DMS79 treated with DMSO at 0.1 percent for 48 hours (cell line): ENCODE measurements at regions not wholly inside any gene's neighbourhood (a gene's known extent, or its start where the extent isn't known, plus 50 kb on each side); places are given as distances from the start of the nearest gene placed in this dataset.
"Not testable (repeated sequence)": the region's sequence is repeated elsewhere in the genome, so short reads cannot be mapped to it uniquely, and the experiment has no call there.

Experiments
- DNase-seq: peaks from one replicate; lab custom pipeline; 2025; lab: John Stamatoyannopoulos, UW

DNA sequence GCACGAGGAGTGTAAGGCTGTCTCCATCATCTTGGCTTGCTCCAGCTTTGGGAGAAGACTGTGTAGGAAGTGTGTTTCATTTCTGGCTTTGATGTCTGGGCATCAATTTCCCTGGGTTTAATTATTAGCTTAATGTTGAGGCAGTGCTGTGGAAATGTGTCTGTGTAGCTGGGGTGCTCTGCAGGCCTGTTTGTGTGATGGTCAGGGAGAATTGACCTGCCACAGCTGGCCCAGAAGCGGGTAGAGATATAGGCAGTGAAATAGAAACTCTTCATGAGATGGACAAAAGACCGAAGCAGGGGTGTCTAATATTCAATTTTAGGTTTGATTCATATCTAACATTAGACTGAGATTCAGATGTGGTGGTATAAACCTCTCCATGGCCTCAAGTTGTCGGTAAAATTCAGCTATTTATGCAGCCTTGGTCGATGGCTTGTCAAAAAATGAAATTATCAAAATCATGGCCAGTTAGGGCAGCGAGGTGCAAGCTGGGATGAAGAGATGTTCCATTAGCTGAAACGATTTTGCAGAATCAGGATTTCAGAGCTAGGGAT, 95.3 kb upstream of the SNX9 start:
- DNase-seq, result no peak

- DNase-seq, result no peak
These were observed 94.7 kb upstream of the SNX9 start for GRCh38 chr6:157728183-157728881.

- no peak for DNase-seq
These were observed 91.8 kb upstream of the SNX9 start for GRCh38 chr6:157731221-157731620.

- DNase-seq, result no peak
These were observed 91.0 kb upstream of the SNX9 start for GRCh38 chr6:157732007-157732406.

- no peak for DNase-seq
These were observed 90.5 kb upstream of the SNX9 start for GRCh38 chr6:157732416-157733161.

GRCh38 chr6:157736555-157736954, 86.5 kb upstream of the SNX9 start:
- DNase-seq, result not testable (repeated sequence)

GRCh38 chr6:157741321-157741947, 81.6 kb upstream of the SNX9 start:
- DNase-seq, result no peak

DNA sequence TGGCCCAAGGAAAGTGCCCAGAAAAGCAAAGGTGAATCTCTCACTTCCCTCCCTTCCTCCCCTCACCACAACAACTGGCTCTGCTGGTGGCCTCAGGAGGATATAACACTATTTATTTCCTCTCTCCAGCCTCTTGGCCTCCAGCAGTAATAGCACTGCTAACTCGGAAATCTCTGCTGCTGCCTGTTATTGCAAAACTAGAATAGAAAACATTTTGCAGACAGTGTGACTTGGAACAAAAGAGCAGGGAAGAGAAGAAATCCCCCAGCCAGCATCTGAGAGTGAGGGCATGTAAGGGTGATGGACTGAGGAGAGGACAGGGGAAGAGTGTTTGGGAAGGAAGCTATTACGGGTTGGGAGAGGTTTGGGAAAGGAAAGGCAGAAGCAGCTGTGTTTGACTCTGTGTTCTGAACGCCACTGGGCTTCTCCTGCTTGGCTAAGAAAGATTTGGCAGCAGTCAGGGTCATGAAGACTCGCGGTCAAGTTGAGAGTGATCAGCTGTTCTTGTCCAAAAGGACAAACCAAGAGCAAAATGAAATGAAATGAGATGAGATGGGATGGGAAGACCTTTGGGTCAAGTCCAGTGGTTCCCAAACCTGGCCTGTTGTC, 81.0 kb upstream of the SNX9 start:
- no peak for DNase-seq

- DNase-seq, result peak; percentile 85
These were observed 78.9 kb upstream of the SNX9 start for GRCh38 chr6:157744102-157744601.

- DNase-seq, result no peak
These were observed 76.1 kb upstream of the SNX9 start for GRCh38 chr6:157746897-157747296.

GRCh38 chr6:157747370-157747769, 75.7 kb upstream of the SNX9 start:
- no peak for DNase-seq

- DNase-seq, result no peak
These were observed 74.0 kb upstream of the SNX9 start for GRCh38 chr6:157748839-157749571.

DNA sequence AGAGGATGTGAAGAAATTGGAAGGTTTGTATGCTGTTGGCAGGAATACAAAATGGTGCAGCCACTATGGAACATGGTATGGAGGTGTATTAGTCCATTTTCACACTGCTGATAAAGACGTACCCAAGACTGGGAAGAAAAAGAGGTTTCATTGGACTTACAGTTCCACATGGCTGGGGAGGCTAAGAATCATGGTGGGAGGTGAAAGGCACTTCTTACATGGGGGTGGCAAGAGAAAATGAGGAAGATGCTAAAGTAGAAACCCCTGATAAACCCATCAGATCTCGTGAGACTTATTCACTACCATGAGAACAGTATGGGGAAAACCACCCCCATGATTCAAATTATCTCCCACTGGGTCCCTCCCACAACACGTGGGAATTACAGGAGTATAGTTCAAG, 72.1 kb upstream of the SNX9 start:
- DNase-seq, result not testable (repeated sequence)

DNA sequence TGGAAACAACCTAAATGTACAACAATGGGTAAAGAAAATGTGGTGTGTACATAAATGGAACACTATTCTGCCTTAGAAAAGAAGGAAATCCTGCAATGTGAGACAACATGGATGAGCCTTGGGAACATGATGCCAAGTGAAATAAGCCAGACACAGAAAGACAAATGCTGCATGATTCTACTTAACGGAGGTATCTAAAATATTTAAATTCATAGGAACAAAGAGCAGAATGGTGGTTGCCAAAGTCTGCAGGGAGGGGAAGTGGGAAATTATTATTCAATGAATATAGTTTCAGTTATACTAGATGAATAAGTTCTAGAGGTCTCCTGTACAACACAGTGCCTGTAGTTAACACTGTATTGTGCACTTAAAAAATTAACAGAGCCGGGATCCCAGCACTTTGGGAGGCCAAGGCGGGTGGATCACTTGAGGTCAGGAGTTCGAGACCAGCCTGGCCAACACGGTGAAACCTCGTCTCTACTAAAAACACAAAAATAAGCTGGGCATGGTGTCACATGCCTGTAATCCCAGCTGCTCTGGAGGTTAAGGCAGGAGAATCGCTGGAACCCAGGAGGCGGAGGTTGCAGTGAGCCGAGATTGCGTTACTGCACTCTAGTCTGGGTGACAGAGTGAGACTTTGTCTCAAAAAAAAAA, 71.4 kb upstream of the SNX9 start:
- DNase-seq, result no peak

- DNase-seq, result not testable (repeated sequence)
These were observed 70.2 kb upstream of the SNX9 start for GRCh38 chr6:157752879-157753278.

GRCh38 chr6:157753291-157753690, 69.8 kb upstream of the SNX9 start:
- DNase-seq, result peak; percentile 28

GRCh38 chr6:157753801-157754200, 69.2 kb upstream of the SNX9 start:
- not testable (repeated sequence) for DNase-seq

GRCh38 chr6:157754351-157754750, 68.7 kb upstream of the SNX9 start:
- DNase-seq, result no peak

GRCh38 chr6:157755032-157755745, 67.9 kb upstream of the SNX9 start:
- no peak for DNase-seq

- DNase-seq, result no peak
These were observed 67.2 kb upstream of the SNX9 start for GRCh38 chr6:157755746-157756411.
